Stomach (tissue), 4 donors: ENCODE measurements at regions not wholly inside any gene's neighbourhood (a gene's known extent, or its start where the extent isn't known, plus 50 kb on each side); places are given as distances from the start of the nearest gene placed in this dataset.

Experiments
- CTCF ChIP-seq, 7 experiments: fragments of 450-650 bp in 4 of 7; fragments of 200-600 bp in 3 of 7; sonication (generic) in 3 of 7; IDR thresholded peaks; one replicate each; pipeline ENCODE4 v1.5.1; 2016 to 2019; ENCODE audit warnings: antibody characterized with exemption in 7 of 7, control low read depth in 2 of 7, mild to moderate bottlenecking in 1 of 7
- POLR2AphosphoS5 ChIP-seq, 3 donors: sonication (generic); formaldehyde crosslinking; IDR thresholded peaks; one replicate each; pipeline ENCODE4 v1.6.1; 2016; ENCODE audit warnings: antibody characterized with exemption in 3 of 3

DNA sequence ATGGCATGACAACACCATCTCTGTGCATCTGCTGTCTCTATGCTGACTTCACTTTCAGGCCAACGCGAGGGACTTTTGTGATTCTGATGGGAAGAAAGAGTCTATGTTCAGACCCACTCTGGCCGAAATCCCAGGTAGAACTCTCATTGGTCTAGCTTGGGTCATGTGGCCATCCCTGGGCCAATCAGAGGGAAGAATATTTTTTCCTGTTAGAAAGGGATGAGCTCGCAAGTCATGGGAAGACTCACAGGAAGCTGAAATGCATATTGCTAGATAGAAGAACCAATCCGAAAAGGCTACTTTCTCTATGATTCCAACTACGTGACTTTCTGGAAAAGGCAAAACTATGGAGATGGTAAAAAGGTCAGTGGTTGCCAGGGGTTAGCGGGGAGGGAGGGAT, 56.0 kb upstream of the LINC01488 start:
- TF ChIP-seq CTCF (IDR thresholded peaks at IDR 0.05): no peak
- TF ChIP-seq POLR2AphosphoS5 (IDR thresholded peaks at IDR 0.05): no peak
